Upper lobe of left lung (tissue), 6 donors: ENCODE measurements at regions not wholly inside any gene's neighbourhood (a gene's known extent, or its start where the extent isn't known, plus 50 kb on each side); places are given as distances from the start of the nearest gene placed in this dataset.

Experiments used
- ATAC-seq, 2 donors: fragments of 200-7000 bp; cut with Tn5 transposase; one replicate each; pipeline ENCODE4 v1.9.1; 2022; ENCODE audit warnings: mild to moderate bottlenecking in 2 of 2, moderate library complexity in 2 of 2; ENCODE audit not compliant: low FRiP score in 2 of 2
- DNase-seq, 2 donors: peaks; one replicate each; pipeline ENCODE4 v3.0.0-alpha.2; 2019 to 2020
- H3K27ac ChIP-seq, 4 donors: fragments of 200-600 bp; sonication (generic); one replicate each; pipeline ENCODE4 v1.5.1; 2016 to 2019
- H3K27me3 ChIP-seq, 4 donors: fragments of 200-600 bp; sonication (generic); one replicate each; pipeline ENCODE4 v1.5.1; 2017 to 2019
- H3K36me3 ChIP-seq, 4 donors: fragments of 200-600 bp; sonication (generic); one replicate each; pipeline ENCODE4 v1.5.1; 2016 to 2019
- H3K4me1 ChIP-seq, 4 donors: fragments of 200-600 bp; sonication (generic); one replicate each; pipeline ENCODE4 v1.5.1; 2018 to 2019
- H3K4me3 ChIP-seq, 4 donors: fragments of 200-600 bp; sonication (generic); one replicate each; pipeline ENCODE4 v1.5.1; 2017 to 2019; ENCODE audit warnings: mild to moderate bottlenecking in 2 of 4, moderate library complexity in 1 of 4
- H3K9me3 ChIP-seq, 4 donors: fragments of 200-600 bp; sonication (generic); one replicate each; pipeline ENCODE4 v1.5.1; 2018 to 2019
- CTCF ChIP-seq, 6 experiments: fragments of 450-650 bp in 4 of 6; fragments of 200-600 bp in 2 of 6; sonication (generic) in 2 of 6; IDR thresholded peaks; one replicate each; pipeline ENCODE4 v1.5.1; 2016 to 2019; ENCODE audit warnings: antibody characterized with exemption in 6 of 6
- EP300 ChIP-seq, 4 donors: sonication (generic); formaldehyde crosslinking; IDR thresholded peaks; one replicate each; pipeline ENCODE4 v1.5.1; 2017; ENCODE audit warnings: antibody characterized with exemption in 4 of 4, control low read depth in 2 of 4
- POLR2A ChIP-seq, 4 donors: fragments of 450-650 bp; IDR thresholded peaks; one replicate each; pipeline ENCODE4 v1.5.1; 2016 to 2017; ENCODE audit warnings: antibody characterized with exemption in 4 of 4, mild to moderate bottlenecking in 2 of 4
- POLR2AphosphoS5 ChIP-seq, 2 donors: sonication (generic); formaldehyde crosslinking; IDR thresholded peaks; one replicate each; pipeline ENCODE4 v1.5.1; 2017; ENCODE audit warnings: antibody characterized with exemption in 2 of 2
- WGBS, 2 donors: methylation state at CpG; one replicate each; pipeline ENCODE4 v1.1.5; 2017 to 2018; 5-methylcytosine and 5-hydroxymethylcytosine counted together
- donor health status: DM: no; HTN: no; CAD: no; lungs with moderate emphysema.
- donor health status: DM: no; HTN: yes; CAD: no; lungs with severe emphysema.

- Histone ChIP-seq H3K27me3 (no peaks in the 10 kb centered on the region), H3K4me1 (no peaks in the 10 kb centered on the region), H3K27ac (no peak overlapping the region), H3K36me3 (no peaks in the 10 kb centered on the region), H3K4me3 (no peak overlapping the region), H3K9me3 (no peaks in the 10 kb centered on the region)
- ATAC-seq (no peak), DNase-seq (no peak)
- WGBS, 2 donors: 72 to 83% methylated on average over 3 of the region's 3 CpGs
- TF ChIP-seq EP300 (IDR thresholded peaks at IDR 0.05) (no peak), POLR2AphosphoS5 (IDR thresholded peaks at IDR 0.05) (no peak), CTCF (IDR thresholded peaks at IDR 0.05) (no peak), POLR2A (IDR thresholded peaks at IDR 0.05) (no peak)
Measured at GRCh38 chr11:127383026-127383425, 382.5 kb upstream of the KIRREL3 start.

- Histone ChIP-seq H3K4me3 (no peak overlapping the region), H3K36me3 (no peaks in the 10 kb centered on the region), H3K9me3 (no peaks in the 10 kb centered on the region), H3K4me1 (no peaks in the 10 kb centered on the region), H3K27me3 (peaks cover 0 to 2% (median 0%) of the 10 kb centered on the region in 4 donors), H3K27ac (no peak overlapping the region)
- WGBS, 2 donors: 65 to 92% methylated on average over 3 of the region's 3 CpGs
- TF ChIP-seq CTCF (IDR thresholded peaks at IDR 0.05) (no peak), EP300 (IDR thresholded peaks at IDR 0.05) (no peak), POLR2A (IDR thresholded peaks at IDR 0.05) (no peak), POLR2AphosphoS5 (IDR thresholded peaks at IDR 0.05) (no peak)
- ATAC-seq (no peak), DNase-seq (no peak)
Measured at GRCh38 chr11:127381247-127381646, 380.7 kb upstream of the KIRREL3 start.

- TF ChIP-seq POLR2AphosphoS5 (IDR thresholded peaks at IDR 0.05) (no peak), CTCF (IDR thresholded peaks at IDR 0.05) (no peak), EP300 (IDR thresholded peaks at IDR 0.05) (no peak), POLR2A (IDR thresholded peaks at IDR 0.05) (no peak)
- ATAC-seq: no peak
- 85 to 93% methylated on average over 2 of the region's 2 CpGs for WGBS, 2 donors
Measured at GRCh38 chr11:127379686-127380085, 379.1 kb upstream of the KIRREL3 start.

GRCh38 chr11:127376301-127376700 is 375.7 kb upstream of the KIRREL3 start:
- TF ChIP-seq EP300 (IDR thresholded peaks at IDR 0.05): no peak
- TF ChIP-seq POLR2A (IDR thresholded peaks at IDR 0.05): no peak
- TF ChIP-seq CTCF (IDR thresholded peaks at IDR 0.05): no peak
- TF ChIP-seq POLR2AphosphoS5 (IDR thresholded peaks at IDR 0.05): no peak
- 80 to 86% methylated on average over 2 of the region's 2 CpGs for WGBS, 2 donors
- ATAC-seq: no peak

More at GRCh38 chr11:127379686-127380085, 379.1 kb upstream of the KIRREL3 start:
- Histone ChIP-seq H3K36me3 (no peaks in the 10 kb centered on the region), H3K27me3 (peaks cover 0 to 3% (median 0%) of the 10 kb centered on the region in 4 donors), H3K4me1 (no peaks in the 10 kb centered on the region), H3K9me3 (no peaks in the 10 kb centered on the region), H3K4me3 (no peak overlapping the region), H3K27ac (no peak overlapping the region)
- no peak for DNase-seq

GRCh38 chr11:127369356-127369755 is 368.8 kb upstream of the KIRREL3 start:
- no peaks in the 10 kb centered on the region for H3K27me3 ChIP-seq
- 79 to 88% methylated on average over 8 of the region's 8 CpGs for WGBS, 2 donors
- ATAC-seq (no peak), DNase-seq (peak in 1 of 2 donors; percentile 47)
- no peaks in the 10 kb centered on the region for H3K36me3 ChIP-seq
- no peaks in the 10 kb centered on the region for H3K9me3 ChIP-seq
- TF ChIP-seq POLR2AphosphoS5 (IDR thresholded peaks at IDR 0.05) (no peak), POLR2A (IDR thresholded peaks at IDR 0.05) (no peak), EP300 (IDR thresholded peaks at IDR 0.05) (no peak), CTCF (IDR thresholded peaks at IDR 0.05) (no peak)
- no peak overlapping the region for H3K27ac ChIP-seq
- H3K4me3 ChIP-seq: no peak overlapping the region
- H3K4me1 ChIP-seq: no peaks in the 10 kb centered on the region

More at GRCh38 chr11:127376301-127376700, 375.7 kb upstream of the KIRREL3 start:
- no peak for DNase-seq
- no peak overlapping the region for H3K27ac ChIP-seq
- H3K36me3 ChIP-seq: no peaks in the 10 kb centered on the region
- H3K4me1 ChIP-seq: no peaks in the 10 kb centered on the region
- no peak overlapping the region for H3K4me3 ChIP-seq
- H3K27me3 ChIP-seq: peaks cover 0 to 3% (median 0%) of the 10 kb centered on the region in 4 donors
- H3K9me3 ChIP-seq: no peaks in the 10 kb centered on the region
